T-cell (primary cell): ENCODE measurements at regions not wholly inside any gene's neighbourhood (a gene's known extent, or its start where the extent isn't known, plus 50 kb on each side); places are given as distances from the start of the nearest gene placed in this dataset.

ENCODE experiments used
- ATAC-seq, 4 experiments: fragments of 200-7000 bp in 3 of 4; fragments of 150-1000 bp in 1 of 4; cut with Tn5 transposase; replicated peaks in 1 of 4; 1 replicate in 3 of 4; 2 replicates in 1 of 4; pipeline ENCODE4 v1.10.0; 2021; ENCODE audit warnings: moderate library complexity in 3 of 4, mild to moderate bottlenecking in 2 of 4, moderate number of reproducible peaks in 1 of 4
- CTCF ChIA-PET, 2 donors: fragments of 300-600 bp; sonication (Branson Sonifier 250); formaldehyde crosslinking; loops; one replicate each; lab custom pipeline; 2022; ENCODE audit warnings: antibody characterized with exemption in 2 of 2; lab: Charles Lee
- POLR2A ChIA-PET, 2 donors: fragments of 300-600 bp; sonication (Branson Sonifier 250); formaldehyde crosslinking; loops; one replicate each; lab custom pipeline; 2022; ENCODE audit warnings: antibody characterized with exemption in 2 of 2; lab: Charles Lee
- DNase-seq, 35 experiments: peaks; one replicate each; pipeline versions ENCODE4 v3.0.0 to v3.0.0-alpha.2; 2013 to 2023
- H3K27ac ChIP-seq: one replicate; pipeline ENCODE4 v1.5.1; 2013; ENCODE audit warnings: low read length
- H3K27me3 ChIP-seq, 2 experiments: replicated peaks in 1 of 2; 1 replicate in 1 of 2; 2 replicates in 1 of 2; pipeline versions ENCODE4 v1.6.1 to v1.7.0; 2013; ENCODE audit warnings: low read length in 1 of 2, mixed read lengths in 1 of 2; ENCODE audit not compliant: control insufficient read depth in 2 of 2, insufficient read depth in 2 of 2; ENCODE audit errors: extremely low read depth in 1 of 2
- H3K36me3 ChIP-seq, 2 donors: 1 replicate in 1 of 2; 2 replicates in 1 of 2; pipeline versions ENCODE4 v1.6.1 to v1.7.0; 2013; ENCODE audit warnings: low read length in 1 of 2; ENCODE audit not compliant: control insufficient read depth in 2 of 2, insufficient read depth in 1 of 2; ENCODE audit errors: extremely low read depth in 1 of 2
- H3K4me1 ChIP-seq, 2 experiments: 1 replicate in 1 of 2; 2 replicates in 1 of 2; pipeline versions ENCODE4 v1.6.1 to v1.7.0; 2013; ENCODE audit warnings: low read length in 2 of 2, mixed read lengths in 1 of 2; ENCODE audit not compliant: insufficient read depth in 2 of 2, control insufficient read depth in 1 of 2; ENCODE audit errors: extremely low read depth in 1 of 2
- H3K4me3 ChIP-seq, 2 donors: 1 replicate in 1 of 2; 2 replicates in 1 of 2; pipeline versions ENCODE4 v1.5.1 to v1.7.0; 2013; ENCODE audit warnings: mild to moderate bottlenecking in 2 of 2, low read length in 1 of 2, moderate library complexity in 1 of 2; ENCODE audit not compliant: control insufficient read depth in 1 of 2; ENCODE audit errors: extremely low read depth in 1 of 2
- H3K9me3 ChIP-seq: 2 replicates; pipeline ENCODE4 v1.7.0; 2013
- H3K27ac Mint-ChIP-seq, 2 donors: one replicate each; pipeline ENCODE4 v1.8.0; 2020 to 2021; ENCODE audit warnings: mild to moderate bottlenecking in 2 of 2, mixed read lengths in 2 of 2
- H3K27me3 Mint-ChIP-seq, 2 donors: one replicate each; pipeline ENCODE4 v1.8.0; 2021 to 2022; ENCODE audit warnings: mixed read lengths in 2 of 2
- H3K36me3 Mint-ChIP-seq: one replicate; pipeline ENCODE4 v1.8.0; 2021; ENCODE audit warnings: mixed read lengths
- H3K4me1 Mint-ChIP-seq, 3 donors: one replicate each; pipeline ENCODE4 v1.8.0; 2020 to 2022; ENCODE audit warnings: mixed read lengths in 3 of 3, mild to moderate bottlenecking in 1 of 3
- H3K4me3 Mint-ChIP-seq, 3 donors: one replicate each; pipeline ENCODE4 v1.8.0; 2020 to 2022; ENCODE audit warnings: mild to moderate bottlenecking in 3 of 3, mixed read lengths in 3 of 3, moderate library complexity in 3 of 3
- H3K9me3 Mint-ChIP-seq, 3 donors: one replicate each; pipeline ENCODE4 v1.8.0; 2020 to 2022; ENCODE audit warnings: mixed read lengths in 3 of 3
- WGBS: methylation state at CpG from one replicate; pipeline ENCODE4 v1.1.5; 2013; ENCODE audit warnings: missing lambda C conversion rate; ENCODE audit not compliant: insufficient coverage; 5-methylcytosine and 5-hydroxymethylcytosine counted together

DNA sequence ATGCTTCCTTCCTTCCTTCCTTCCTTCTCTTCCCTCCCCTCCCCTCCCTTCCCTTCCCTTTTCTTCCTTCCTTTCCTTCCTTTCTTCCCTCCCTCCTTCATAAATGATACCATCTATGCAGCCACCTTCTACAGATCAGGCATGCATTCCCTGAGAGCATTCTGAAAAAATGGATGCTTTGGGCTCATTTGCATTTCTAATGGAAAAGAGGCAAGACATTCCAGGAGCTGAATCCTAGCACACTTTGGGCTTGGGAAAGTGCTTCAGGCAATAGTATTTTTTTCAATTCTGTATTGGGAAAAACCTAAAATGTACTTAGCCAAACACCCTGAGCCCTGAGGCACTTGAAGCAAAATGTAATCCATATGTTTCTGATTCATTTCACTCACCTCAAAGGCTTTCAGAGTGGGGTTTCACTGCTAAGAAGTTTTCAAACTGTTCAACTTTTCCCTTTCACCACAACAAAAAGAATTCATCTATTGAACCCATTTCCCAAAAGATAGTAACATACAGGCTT, 220.1 kb upstream of the RORA start:
- H3K36me3 Mint-ChIP-seq = no peaks in the 10 kb centered on the region

DNA sequence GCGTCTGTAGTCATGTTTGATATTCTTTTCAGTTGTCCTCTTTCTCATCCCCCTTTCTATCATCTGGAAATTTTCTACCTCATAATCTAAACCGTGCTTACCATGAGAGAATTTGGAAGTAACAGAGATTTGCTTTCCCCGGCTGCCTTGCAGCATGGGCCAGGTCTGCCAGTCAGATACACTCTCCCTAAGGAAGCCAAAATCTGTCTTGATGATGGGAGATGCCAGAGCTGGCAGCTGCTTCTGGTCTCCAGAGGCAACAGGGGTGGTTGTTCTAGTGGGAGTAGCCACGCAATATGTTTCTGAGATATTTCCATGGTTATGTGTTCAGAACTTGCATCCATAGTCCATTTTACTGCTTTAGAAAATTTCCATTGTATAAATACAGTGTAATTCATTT, 218.9 kb upstream of the RORA start:
- H3K4me3 ChIP-seq = no peak overlapping the region
- H3K9me3 Mint-ChIP-seq = no peaks in the 10 kb centered on the region
- no CpG with 5 or more reads among the region's 4 CpGs for WGBS
- no peak overlapping the region for H3K27ac Mint-ChIP-seq
- H3K4me3 Mint-ChIP-seq = no peak overlapping the region
- ChIA-PET CTCF (no interaction called here), POLR2A (no interaction called here)
- peaks cover 5 to 17% of the 10 kb centered on the region in 2 donors for H3K27me3 Mint-ChIP-seq
- ATAC-seq (no peak), DNase-seq (no peak)
- H3K36me3 Mint-ChIP-seq = no peaks in the 10 kb centered on the region
- H3K9me3 ChIP-seq = no peaks in the 10 kb centered on the region
- no peaks in the 10 kb centered on the region for H3K36me3 ChIP-seq
- no peaks in the 10 kb centered on the region for H3K4me1 Mint-ChIP-seq
- H3K27ac ChIP-seq = no peak overlapping the region
- no peaks in the 10 kb centered on the region for H3K4me1 ChIP-seq
- no peaks in the 10 kb centered on the region for H3K27me3 ChIP-seq

More for the DNA sequence above, 220.1 kb upstream of the RORA start:
- Mint-ChIP-seq H3K27ac (no peak overlapping the region), H3K9me3 (no peaks in the 10 kb centered on the region), H3K27me3 (peaks cover 8 to 15% of the 10 kb centered on the region in 2 donors), H3K4me3 (no peak overlapping the region), H3K4me1 (no peaks in the 10 kb centered on the region)
- ChIA-PET POLR2A (no interaction called here), CTCF (no interaction called here)
- no peak overlapping the region for H3K27ac ChIP-seq
- H3K4me1 ChIP-seq = no peaks in the 10 kb centered on the region
- DNase-seq = no peak
- no peak overlapping the region for H3K4me3 ChIP-seq
- H3K9me3 ChIP-seq = no peaks in the 10 kb centered on the region
- H3K27me3 ChIP-seq = no peaks in the 10 kb centered on the region
- ATAC-seq = no peak
- H3K36me3 ChIP-seq = no peaks in the 10 kb centered on the region

DNA sequence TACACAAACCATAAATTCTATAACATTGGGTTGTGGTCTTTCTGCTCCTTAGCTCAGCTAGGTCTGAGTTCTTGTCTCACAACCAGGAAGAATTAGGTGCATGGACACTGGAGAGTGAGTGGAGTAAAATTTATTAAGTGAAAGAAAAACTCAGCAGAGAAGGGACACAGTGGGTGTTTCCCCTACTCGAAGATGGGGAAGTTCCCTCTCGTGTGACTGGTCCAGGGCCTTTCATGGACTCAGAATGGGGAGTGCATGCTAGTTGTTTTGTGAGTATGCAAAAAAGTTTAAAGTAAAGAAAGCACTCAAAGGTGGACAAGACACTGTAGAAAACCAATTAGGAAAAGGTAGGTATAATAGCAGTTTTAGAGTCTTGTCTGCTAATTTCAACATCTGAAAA, 215.5 kb upstream of the RORA start:
- H3K9me3 Mint-ChIP-seq = peaks cover 0 to 4% (median 0%) of the 10 kb centered on the region in 3 donors
- Histone ChIP-seq H3K4me1 (no peaks in the 10 kb centered on the region), H3K9me3 (no peaks in the 10 kb centered on the region), H3K27me3 (no peaks in the 10 kb centered on the region), H3K36me3 (no peaks in the 10 kb centered on the region), H3K4me3 (no peak overlapping the region), H3K27ac (no peak overlapping the region)
- H3K4me1 Mint-ChIP-seq = no peaks in the 10 kb centered on the region
- peaks cover 24 to 29% of the 10 kb centered on the region in 2 donors for H3K27me3 Mint-ChIP-seq
- DNase-seq (no peak), ATAC-seq (no peak)
- H3K36me3 Mint-ChIP-seq = no peaks in the 10 kb centered on the region
- H3K27ac Mint-ChIP-seq = no peak overlapping the region
- ChIA-PET CTCF (no interaction called here), POLR2A (no interaction called here)
- H3K4me3 Mint-ChIP-seq = no peak overlapping the region
- WGBS = 14% methylated on average over 2 of the region's 2 CpGs

DNA sequence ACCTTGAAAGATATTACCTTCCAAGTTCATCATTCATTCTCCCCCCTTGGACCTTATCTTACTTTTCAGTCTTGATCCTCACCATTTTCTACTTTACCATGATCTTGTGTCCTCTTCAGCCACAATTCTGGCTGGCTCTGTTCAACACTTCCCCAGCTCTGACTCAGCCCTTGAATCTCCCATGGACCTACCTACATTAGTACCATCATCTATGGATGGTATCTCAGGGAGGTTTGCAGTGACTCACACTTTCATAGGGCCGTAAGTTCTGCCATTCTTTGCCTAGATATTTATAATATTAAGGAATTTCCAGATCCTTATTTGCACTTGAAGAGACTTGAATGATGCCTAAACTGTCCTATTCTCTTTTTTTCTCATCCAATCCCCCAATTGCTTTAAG, 213.7 kb upstream of the RORA start:
- ATAC-seq (no peak), DNase-seq (no peak)
- H3K36me3 Mint-ChIP-seq = no peaks in the 10 kb centered on the region
- H3K27me3 ChIP-seq = no peaks in the 10 kb centered on the region
- POLR2A ChIA-PET = no interaction called here
- H3K27me3 Mint-ChIP-seq = peaks cover 26 to 29% of the 10 kb centered on the region in 2 donors
- H3K27ac ChIP-seq = no peak overlapping the region
- H3K36me3 ChIP-seq = no peaks in the 10 kb centered on the region
- H3K27ac Mint-ChIP-seq = no peak overlapping the region
- no peak overlapping the region for H3K4me3 Mint-ChIP-seq
- no peaks in the 10 kb centered on the region for H3K4me1 Mint-ChIP-seq
- no peaks in the 10 kb centered on the region for H3K9me3 ChIP-seq
- H3K4me1 ChIP-seq = no peaks in the 10 kb centered on the region
- WGBS = no CpG with 5 or more reads among the region's 1 CpG
- CTCF ChIA-PET = no interaction called here
- H3K4me3 ChIP-seq = no peak overlapping the region
- H3K9me3 Mint-ChIP-seq = peaks cover 0 to 4% (median 0%) of the 10 kb centered on the region in 3 donors

DNA sequence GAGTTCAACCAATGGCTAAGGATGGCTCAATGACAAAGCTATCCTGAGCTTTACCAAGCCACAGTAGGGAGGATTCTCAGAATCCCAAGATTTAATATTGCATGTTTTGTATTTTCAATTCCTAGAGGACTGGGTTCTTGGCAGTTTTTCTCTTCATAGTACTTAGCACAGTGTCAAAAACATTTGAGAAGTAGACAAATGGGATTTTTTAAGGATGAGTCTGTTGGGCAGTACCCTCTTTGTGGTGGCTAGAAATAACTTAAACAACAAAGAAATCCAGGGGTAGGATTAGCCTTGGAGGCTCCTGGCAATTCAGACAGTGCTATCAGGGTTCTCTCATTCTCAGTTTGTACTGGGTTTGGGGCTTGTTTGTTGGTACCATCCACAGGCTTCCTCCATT, 212.8 kb upstream of the RORA start:
- ATAC-seq (no peak), DNase-seq (no peak)
- peaks cover 26 to 29% of the 10 kb centered on the region in 2 donors for H3K27me3 Mint-ChIP-seq
- peaks cover 0 to 4% (median 0%) of the 10 kb centered on the region in 3 donors for H3K9me3 Mint-ChIP-seq
- Histone ChIP-seq H3K27me3 (no peaks in the 10 kb centered on the region), H3K27ac (no peak overlapping the region), H3K9me3 (no peaks in the 10 kb centered on the region), H3K4me3 (no peak overlapping the region), H3K36me3 (no peaks in the 10 kb centered on the region), H3K4me1 (no peaks in the 10 kb centered on the region)
- ChIA-PET POLR2A (no interaction called here), CTCF (no interaction called here)
- H3K4me1 Mint-ChIP-seq = no peaks in the 10 kb centered on the region
- H3K4me3 Mint-ChIP-seq = no peak overlapping the region
- H3K27ac Mint-ChIP-seq = no peak overlapping the region
- no peaks in the 10 kb centered on the region for H3K36me3 Mint-ChIP-seq

DNA sequence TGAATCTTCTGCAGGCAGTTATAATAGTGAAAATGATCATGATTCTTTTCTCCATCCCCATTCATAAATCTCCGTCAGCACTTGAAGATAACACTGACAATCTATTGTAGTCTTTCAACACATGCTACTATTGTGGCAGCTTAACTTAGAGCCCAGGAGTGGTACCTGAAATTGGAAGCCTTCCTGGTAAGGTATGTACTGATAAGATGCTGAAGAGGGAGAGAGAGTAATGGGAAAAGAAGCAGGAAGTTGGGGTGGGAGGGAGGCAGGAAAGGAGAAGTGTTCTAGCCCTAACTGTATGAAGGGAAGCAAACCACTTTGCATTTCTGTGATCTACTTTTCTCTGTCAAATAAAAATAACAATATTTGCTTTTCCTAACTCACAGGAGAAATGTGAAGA, 197.4 kb upstream of the RORA start:
- ChIA-PET POLR2A (no interaction called here), CTCF (no interaction called here)
- Mint-ChIP-seq H3K4me3 (no peak overlapping the region), H3K36me3 (no peaks in the 10 kb centered on the region), H3K27ac (no peak overlapping the region), H3K9me3 (no peaks in the 10 kb centered on the region), H3K27me3 (peaks cover 3 to 21% of the 10 kb centered on the region in 2 donors), H3K4me1 (no peaks in the 10 kb centered on the region)
- DNase-seq (no peak), ATAC-seq (no peak)
- Histone ChIP-seq H3K4me1 (no peaks in the 10 kb centered on the region), H3K27ac (no peak overlapping the region), H3K4me3 (no peak overlapping the region), H3K36me3 (no peaks in the 10 kb centered on the region), H3K9me3 (no peaks in the 10 kb centered on the region), H3K27me3 (no peaks in the 10 kb centered on the region)
- no CpG with 5 or more reads among the region's 1 CpG for WGBS

DNA sequence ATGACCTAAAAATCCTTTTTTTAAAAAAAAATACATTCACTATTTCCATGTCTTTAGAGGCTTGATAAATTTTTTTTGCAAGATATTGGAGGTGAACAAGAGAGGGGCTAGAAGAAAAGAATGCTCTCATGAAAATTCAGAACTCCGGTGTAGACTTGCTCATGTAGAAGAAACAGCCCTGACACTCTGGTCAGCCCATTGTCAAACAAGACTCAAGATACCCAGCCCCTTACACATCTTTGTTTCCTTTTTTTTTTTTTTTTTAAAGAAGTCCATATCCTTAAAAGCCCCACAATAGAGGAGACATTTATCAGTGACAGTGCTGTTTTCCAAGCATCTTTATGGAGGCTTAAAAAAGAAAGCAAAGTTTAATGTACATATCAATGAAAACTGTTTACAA, 196.8 kb upstream of the RORA start:
- CTCF ChIA-PET = no interaction called here
- no peak overlapping the region for H3K4me3 Mint-ChIP-seq
- no peaks in the 10 kb centered on the region for H3K27me3 ChIP-seq
- no peaks in the 10 kb centered on the region for H3K36me3 Mint-ChIP-seq
- POLR2A ChIA-PET = no interaction called here
- DNase-seq = no peak
- H3K4me3 ChIP-seq = no peak overlapping the region
- H3K9me3 ChIP-seq = no peaks in the 10 kb centered on the region
- H3K27ac Mint-ChIP-seq = no peak overlapping the region
- peaks cover 3 to 17% of the 10 kb centered on the region in 2 donors for H3K27me3 Mint-ChIP-seq
- no peaks in the 10 kb centered on the region for H3K4me1 ChIP-seq
- no peak for ATAC-seq
- no peaks in the 10 kb centered on the region for H3K4me1 Mint-ChIP-seq
- H3K27ac ChIP-seq = no peak overlapping the region
- no peaks in the 10 kb centered on the region for H3K9me3 Mint-ChIP-seq
- WGBS = no CpG with 5 or more reads among the region's 1 CpG
- no peaks in the 10 kb centered on the region for H3K36me3 ChIP-seq
